ENCODE measurements at regions not wholly inside any gene's neighbourhood (a gene's known extent, or its start where the extent isn't known, plus 50 kb on each side); places are given as distances from the start of the nearest gene placed in this dataset.

DNA sequence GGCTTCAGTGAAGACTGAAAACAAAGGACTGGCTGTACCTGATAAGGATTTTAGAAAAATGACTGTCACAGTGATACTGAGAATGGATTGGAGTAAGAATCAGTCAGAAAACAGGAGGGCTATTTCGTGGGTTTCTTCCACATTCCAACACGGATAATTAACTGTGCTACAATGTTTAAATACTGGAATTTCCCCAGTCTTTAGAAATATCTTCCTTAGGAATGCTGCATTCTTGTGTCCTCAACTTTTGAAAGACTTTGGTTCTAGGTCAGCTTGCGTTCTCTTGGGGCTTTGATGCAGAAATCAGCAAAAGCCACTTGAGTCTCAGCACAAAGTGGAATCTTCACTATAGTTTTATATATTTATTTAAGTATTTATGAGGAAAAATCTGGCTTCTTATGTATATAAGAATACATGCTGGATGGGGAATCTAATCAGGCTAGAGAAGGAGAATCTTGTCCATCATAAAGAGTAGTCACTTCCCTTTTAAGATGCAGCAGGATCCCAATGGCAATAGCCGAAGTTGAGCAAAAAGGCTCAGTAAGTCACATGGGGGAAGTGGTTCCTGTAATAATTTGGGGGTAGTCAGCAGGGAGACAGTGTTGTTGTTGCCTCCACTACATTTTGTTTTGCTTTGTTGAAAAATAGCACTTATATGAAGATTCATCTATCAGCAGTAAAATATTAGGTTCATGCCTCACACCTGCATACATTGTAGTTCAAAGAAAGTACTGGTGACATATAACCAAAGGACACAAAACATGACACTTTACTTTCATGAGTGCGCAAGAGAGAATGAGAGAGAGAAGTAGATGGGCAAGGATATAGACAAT is 86.0 kb downstream of the CH25H start:
- Histone ChIP-seq H3K9me3 (ENCODE audit: control insufficient read depth, low read length) (no peaks in the 10 kb centered on the region), H3K4me3 (ENCODE audit: low read length) (no peak overlapping the region), H3K27me3 (ENCODE audit: control insufficient read depth, insufficient read depth, low read length) (no peaks in the 10 kb centered on the region), H3K4me1 (ENCODE audit: control insufficient read depth, insufficient read depth, low read length) (no peaks in the 10 kb centered on the region), H3K36me3 (ENCODE audit: control insufficient read depth, insufficient read depth, low read length) (no peaks in the 10 kb centered on the region), H3K9ac (ENCODE audit: low read length) (no peak overlapping the region)

DNA sequence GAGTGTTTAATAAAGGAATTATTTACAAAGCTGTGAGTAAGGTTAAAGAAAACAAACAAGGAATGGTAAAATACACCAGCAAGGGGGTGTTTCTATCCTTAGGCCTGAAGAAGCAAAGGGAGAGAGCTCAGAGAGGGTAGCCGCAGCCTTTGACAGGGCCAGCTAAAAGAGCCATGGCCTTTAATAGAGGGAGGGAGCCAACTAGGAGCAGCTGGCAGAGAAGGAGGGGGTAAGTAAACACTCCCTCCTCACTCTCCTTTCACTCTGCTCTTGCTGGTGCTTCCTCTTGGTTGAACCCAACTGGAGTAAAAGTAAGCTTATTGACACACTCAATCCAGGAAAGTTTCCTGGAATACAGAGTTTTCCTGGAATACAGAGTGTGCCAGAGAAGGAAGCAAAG is 87.5 kb downstream of the CH25H start:
- Histone ChIP-seq H3K9me3 (ENCODE audit: control insufficient read depth, low read length) (no peaks in the 10 kb centered on the region), H3K9ac (ENCODE audit: low read length) (no peak overlapping the region), H3K36me3 (ENCODE audit: control insufficient read depth, insufficient read depth, low read length) (no peaks in the 10 kb centered on the region), H3K27me3 (ENCODE audit: control insufficient read depth, insufficient read depth, low read length) (no peaks in the 10 kb centered on the region), H3K4me1 (ENCODE audit: control insufficient read depth, insufficient read depth, low read length) (no peaks in the 10 kb centered on the region), H3K4me3 (ENCODE audit: low read length) (no peak overlapping the region)

- Histone ChIP-seq H3K9me3 (ENCODE audit: control insufficient read depth, low read length) (no peaks in the 10 kb centered on the region), H3K9ac (ENCODE audit: low read length) (no peak overlapping the region), H3K27me3 (ENCODE audit: control insufficient read depth, insufficient read depth, low read length) (no peaks in the 10 kb centered on the region), H3K4me3 (ENCODE audit: low read length) (no peak overlapping the region), H3K4me1 (ENCODE audit: control insufficient read depth, insufficient read depth, low read length) (no peaks in the 10 kb centered on the region), H3K36me3 (ENCODE audit: control insufficient read depth, insufficient read depth, low read length) (no peaks in the 10 kb centered on the region)
Measured at GRCh38 chr10:89118091-89118490, 89.0 kb downstream of the CH25H start.

DNA sequence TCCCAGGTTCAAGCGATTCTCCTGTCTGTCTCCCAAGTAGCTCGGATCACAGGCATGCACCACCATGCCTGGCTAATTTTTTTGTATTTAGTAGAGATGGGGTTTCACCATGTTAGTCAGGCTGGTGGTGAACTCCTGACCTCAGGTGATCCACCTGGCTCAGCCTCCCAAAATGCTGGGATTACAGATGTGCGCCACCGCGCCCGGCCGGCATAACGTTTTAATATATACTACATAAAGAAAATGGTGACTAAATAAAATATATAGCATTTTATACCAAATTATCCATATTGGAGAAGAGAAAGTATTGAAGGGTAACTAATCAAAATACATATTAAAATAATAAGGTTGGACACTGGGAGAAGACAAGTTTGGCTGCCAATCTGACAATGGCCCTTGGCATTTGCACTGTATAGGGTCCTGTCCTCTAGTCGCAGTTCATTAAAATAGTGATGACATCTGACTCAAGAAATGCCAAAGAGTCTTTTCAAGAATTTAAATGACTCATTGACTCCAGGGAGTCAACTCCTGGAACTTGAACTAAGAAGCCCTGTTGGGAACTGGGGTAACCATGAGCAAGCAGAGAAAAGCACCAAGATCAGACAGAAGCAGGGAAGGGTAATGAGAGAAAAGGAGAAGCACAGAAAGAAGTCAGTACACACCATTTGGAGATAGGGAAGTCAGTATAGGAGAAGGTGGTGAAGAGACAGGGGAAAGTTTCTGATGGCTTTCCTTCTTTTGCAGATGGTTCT is 91.1 kb downstream of the CH25H start:
- H3K9me3 ChIP-seq (ENCODE audit: control insufficient read depth, low read length): no peaks in the 10 kb centered on the region
- H3K4me1 ChIP-seq (ENCODE audit: control insufficient read depth, insufficient read depth, low read length): no peaks in the 10 kb centered on the region
- no peak overlapping the region for H3K4me3 ChIP-seq (ENCODE audit: low read length)
- no peaks in the 10 kb centered on the region for H3K36me3 ChIP-seq (ENCODE audit: control insufficient read depth, insufficient read depth, low read length)
- H3K9ac ChIP-seq (ENCODE audit: low read length): no peak overlapping the region
- no peaks in the 10 kb centered on the region for H3K27me3 ChIP-seq (ENCODE audit: control insufficient read depth, insufficient read depth, low read length)

DNA sequence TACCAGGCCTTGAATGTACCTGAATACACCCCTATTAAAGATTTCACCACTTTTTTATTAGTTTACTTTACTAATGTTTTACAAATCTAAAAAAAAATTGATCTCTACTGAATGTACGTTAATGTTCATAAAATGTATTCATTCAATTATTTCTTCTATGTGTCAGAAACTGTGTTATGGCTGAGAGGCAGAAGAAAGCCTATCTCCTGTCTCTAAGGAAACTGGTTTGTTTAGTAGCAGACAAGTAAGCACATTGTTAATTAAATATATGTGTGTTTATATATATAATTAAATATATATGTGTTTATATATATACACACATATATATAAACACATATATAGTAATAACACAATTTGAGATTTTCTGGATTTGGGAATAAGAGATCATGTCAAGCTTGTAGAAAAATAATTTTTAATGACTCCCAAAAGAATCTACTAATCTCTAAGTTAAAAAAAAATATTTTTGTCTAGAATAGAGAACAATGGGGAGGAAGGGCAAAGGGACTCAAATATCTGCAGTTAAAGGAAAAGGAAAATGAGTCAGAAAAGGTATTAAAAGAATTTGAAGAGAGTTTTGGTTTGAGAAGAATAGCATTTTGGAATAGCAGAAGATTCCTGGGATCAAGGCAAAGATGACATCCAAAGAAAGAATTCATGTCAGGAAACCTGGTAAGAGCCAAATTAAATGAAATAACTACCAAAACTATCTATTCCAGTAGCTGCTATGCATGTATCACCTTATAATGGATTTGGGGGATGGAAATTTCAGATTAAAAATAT is 92.1 kb downstream of the CH25H start:
- no peaks in the 10 kb centered on the region for H3K27me3 ChIP-seq (ENCODE audit: control insufficient read depth, insufficient read depth, low read length)
- no peaks in the 10 kb centered on the region for H3K9me3 ChIP-seq (ENCODE audit: control insufficient read depth, low read length)
- H3K36me3 ChIP-seq (ENCODE audit: control insufficient read depth, insufficient read depth, low read length): no peaks in the 10 kb centered on the region
- H3K9ac ChIP-seq (ENCODE audit: low read length): no peak overlapping the region
- no peak overlapping the region for H3K4me3 ChIP-seq (ENCODE audit: low read length)
- no peaks in the 10 kb centered on the region for H3K4me1 ChIP-seq (ENCODE audit: control insufficient read depth, insufficient read depth, low read length)

DNA sequence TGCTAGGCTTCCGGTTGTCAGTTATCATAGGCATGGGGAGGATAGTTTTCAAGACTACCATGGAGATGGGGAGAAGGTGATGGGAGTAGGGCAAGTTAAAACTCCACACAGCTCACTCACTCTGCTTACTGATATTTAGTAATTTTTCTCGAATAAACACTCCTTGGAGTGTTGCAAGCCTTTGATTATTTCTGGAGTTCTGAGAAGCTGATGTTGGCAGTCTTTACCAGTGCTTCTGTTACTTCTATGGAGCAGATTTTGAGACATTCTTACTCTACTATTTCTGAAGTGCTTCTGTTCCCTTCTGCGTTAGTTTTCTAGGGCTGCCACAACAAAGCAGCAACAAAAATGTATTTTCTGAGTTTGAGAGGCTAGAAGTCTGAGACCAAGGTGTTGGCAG is 104.4 kb downstream of the CH25H start:
- no peaks in the 10 kb centered on the region for H3K27me3 ChIP-seq (ENCODE audit: control insufficient read depth, insufficient read depth, low read length)
- no peaks in the 10 kb centered on the region for H3K4me1 ChIP-seq (ENCODE audit: control insufficient read depth, insufficient read depth, low read length)
- H3K9ac ChIP-seq (ENCODE audit: low read length): no peak overlapping the region
- H3K36me3 ChIP-seq (ENCODE audit: control insufficient read depth, insufficient read depth, low read length): no peaks in the 10 kb centered on the region
- no peak overlapping the region for H3K4me3 ChIP-seq (ENCODE audit: low read length)
- H3K9me3 ChIP-seq (ENCODE audit: control insufficient read depth, low read length): no peaks in the 10 kb centered on the region

DNA sequence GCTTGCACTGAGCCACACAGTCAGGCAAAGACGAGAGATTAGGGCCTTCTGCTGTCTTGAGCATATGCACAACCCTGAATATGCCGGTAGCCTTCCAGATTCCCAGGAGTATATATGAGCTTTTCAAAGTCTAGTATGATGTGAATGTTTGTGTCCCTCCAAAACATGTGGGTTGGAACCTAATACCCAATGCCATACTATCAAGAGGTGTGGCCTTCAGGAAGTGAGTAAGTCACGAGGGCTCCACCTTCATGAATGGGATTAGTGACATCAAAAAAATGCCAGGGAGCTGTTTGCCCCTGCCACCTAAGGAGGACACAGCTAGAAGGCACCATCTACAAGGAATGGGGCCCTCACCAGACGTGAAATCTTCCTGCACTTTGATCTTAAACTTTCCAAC is 105.2 kb downstream of the CH25H start:
- H3K4me1 ChIP-seq (ENCODE audit: control insufficient read depth, insufficient read depth, low read length): no peaks in the 10 kb centered on the region
- no peaks in the 10 kb centered on the region for H3K27me3 ChIP-seq (ENCODE audit: control insufficient read depth, insufficient read depth, low read length)

DNA sequence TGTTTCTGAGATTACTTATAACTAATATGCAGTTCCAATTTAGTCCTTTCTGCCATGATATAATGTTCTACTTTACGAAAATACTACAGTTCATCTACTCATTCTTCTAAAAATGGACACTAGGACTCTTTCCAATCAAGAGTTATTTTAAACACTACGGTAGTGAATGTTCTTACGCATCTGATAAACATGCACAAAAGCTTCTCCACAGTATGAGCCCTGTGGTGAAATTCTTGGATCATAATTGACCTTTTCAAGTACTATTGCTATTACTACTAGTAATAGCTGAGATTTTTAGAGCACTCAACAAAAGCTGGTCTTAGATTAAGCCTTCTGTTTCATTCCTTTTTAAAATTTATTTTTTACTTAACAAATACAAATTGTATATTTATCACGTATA is 106.4 kb downstream of the CH25H start:
- H3K9me3 ChIP-seq (ENCODE audit: control insufficient read depth, low read length): no peaks in the 10 kb centered on the region
- H3K4me3 ChIP-seq (ENCODE audit: low read length): no peak overlapping the region
- no peaks in the 10 kb centered on the region for H3K4me1 ChIP-seq (ENCODE audit: control insufficient read depth, insufficient read depth, low read length)
- H3K9ac ChIP-seq (ENCODE audit: low read length): no peak overlapping the region
- no peaks in the 10 kb centered on the region for H3K36me3 ChIP-seq (ENCODE audit: control insufficient read depth, insufficient read depth, low read length)
- no peaks in the 10 kb centered on the region for H3K27me3 ChIP-seq (ENCODE audit: control insufficient read depth, insufficient read depth, low read length)

More for the DNA sequence above, 105.2 kb downstream of the CH25H start:
- Histone ChIP-seq H3K4me3 (ENCODE audit: low read length) (no peak overlapping the region), H3K9me3 (ENCODE audit: control insufficient read depth, low read length) (no peaks in the 10 kb centered on the region), H3K9ac (ENCODE audit: low read length) (no peak overlapping the region), H3K36me3 (ENCODE audit: control insufficient read depth, insufficient read depth, low read length) (no peaks in the 10 kb centered on the region)

GRCh38 chr10:89097226-89097625 is 106.6 kb downstream of the FAS start:
- no peaks in the 10 kb centered on the region for H3K27me3 ChIP-seq (ENCODE audit: control insufficient read depth, insufficient read depth, low read length)
- no peaks in the 10 kb centered on the region for H3K4me1 ChIP-seq (ENCODE audit: control insufficient read depth, insufficient read depth, low read length)
- H3K9ac ChIP-seq (ENCODE audit: low read length): no peak overlapping the region
- no peaks in the 10 kb centered on the region for H3K9me3 ChIP-seq (ENCODE audit: control insufficient read depth, low read length)
- no peak overlapping the region for H3K4me3 ChIP-seq (ENCODE audit: low read length)
- no peaks in the 10 kb centered on the region for H3K36me3 ChIP-seq (ENCODE audit: control insufficient read depth, insufficient read depth, low read length)

DNA sequence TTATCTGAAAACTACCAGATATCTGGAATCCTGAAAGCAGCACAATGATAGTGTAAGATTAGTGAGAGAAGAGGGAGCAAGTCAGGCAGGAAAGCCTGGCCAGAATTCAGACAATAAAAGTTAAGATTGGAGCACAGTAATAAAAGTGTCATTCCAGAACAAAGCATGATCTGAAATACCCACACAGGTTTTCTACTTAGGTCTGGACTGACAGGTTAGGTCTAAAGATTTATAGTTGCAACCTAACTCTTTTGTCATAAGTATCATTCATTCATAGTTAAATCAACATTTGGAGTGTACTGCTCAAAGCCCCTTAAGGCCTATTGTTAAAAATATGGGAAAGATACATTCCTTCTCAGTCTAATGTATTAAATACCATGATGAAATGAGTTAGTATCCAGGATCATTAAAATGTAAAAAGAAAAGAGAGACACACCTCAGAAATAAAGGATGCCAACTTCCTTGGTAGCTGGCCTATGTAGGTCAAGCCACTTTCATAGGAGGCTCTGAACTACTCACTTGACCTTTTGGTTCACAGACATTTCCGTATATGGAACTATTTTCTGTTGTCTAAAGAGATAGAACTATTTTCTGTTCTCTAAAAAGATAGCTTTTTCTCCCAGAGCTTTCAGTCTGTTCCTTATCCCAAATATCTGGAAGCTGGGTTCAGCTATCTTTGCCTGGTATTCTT is 105.2 kb downstream of the FAS start:
- H3K27me3 ChIP-seq (ENCODE audit: control insufficient read depth, insufficient read depth, low read length): no peaks in the 10 kb centered on the region
- H3K4me3 ChIP-seq (ENCODE audit: low read length): no peak overlapping the region
- H3K4me1 ChIP-seq (ENCODE audit: control insufficient read depth, insufficient read depth, low read length): no peaks in the 10 kb centered on the region
- H3K9ac ChIP-seq (ENCODE audit: low read length): no peak overlapping the region
- no peaks in the 10 kb centered on the region for H3K36me3 ChIP-seq (ENCODE audit: control insufficient read depth, insufficient read depth, low read length)
- H3K9me3 ChIP-seq (ENCODE audit: control insufficient read depth, low read length): no peaks in the 10 kb centered on the region

GRCh38 chr10:89093728-89094127 is 103.1 kb downstream of the FAS start:
- H3K9ac ChIP-seq (ENCODE audit: low read length): no peak overlapping the region

More at GRCh38 chr10:89093728-89094127, 103.1 kb downstream of the FAS start:
- Histone ChIP-seq H3K4me3 (ENCODE audit: low read length) (no peak overlapping the region), H3K9me3 (ENCODE audit: control insufficient read depth, low read length) (no peaks in the 10 kb centered on the region), H3K4me1 (ENCODE audit: control insufficient read depth, insufficient read depth, low read length) (no peaks in the 10 kb centered on the region), H3K36me3 (ENCODE audit: control insufficient read depth, insufficient read depth, low read length) (no peaks in the 10 kb centered on the region), H3K27me3 (ENCODE audit: control insufficient read depth, insufficient read depth, low read length) (no peaks in the 10 kb centered on the region)
